Panc1 (cell line): ENCODE measurements at regions not wholly inside any gene's neighbourhood (a gene's known extent, or its start where the extent isn't known, plus 50 kb on each side); places are given as distances from the start of the nearest gene placed in this dataset.

Source experiments
- ATAC-seq: fragments of 200-7000 bp; cut with Tn5 transposase; 2 replicates; pipeline ENCODE4 v1.9.1; 2020; ENCODE audit warnings: mild to moderate bottlenecking, moderate library complexity
- BruUV-seq: library from RNA; stranded (reverse); fragments of 400-500 nt; replicated peaks from 2 replicates; lab custom pipeline; 2021; lab: Mats Ljungman, UMichigan
- CTCF ChIA-PET: fragments of 300-600 bp; sonication (Branson Sonifier 250); formaldehyde crosslinking; loops from one replicate; lab custom pipeline; 2022; ENCODE audit warnings: antibody characterized with exemption; lab: Charles Lee
- POLR2A ChIA-PET: fragments of 300-600 bp; sonication (Branson Sonifier 250); formaldehyde crosslinking; loops from one replicate; lab custom pipeline; 2022; ENCODE audit warnings: antibody characterized with exemption; lab: Charles Lee
- DNase-seq: peaks from one replicate; pipeline ENCODE4 v3.0.0-alpha.2; 2010; ENCODE audit warnings: low read depth, low spot score
- H3K27ac ChIP-seq: 2 replicates; pipeline ENCODE4 v1.5.1; 2011; ENCODE audit warnings: mild to moderate bottlenecking, low read length, inconsistent platforms
- H3K27me3 ChIP-seq: fragments of 200-500 bp; sonication (Bioruptor generic); 2 replicates; pipeline ENCODE4 v1.6.0; 2014; ENCODE audit warnings: low read length, inconsistent platforms; ENCODE audit not compliant: control insufficient read depth, insufficient read depth
- H3K36me3 ChIP-seq: fragments of 200-500 bp; sonication (Bioruptor generic); 2 replicates; pipeline ENCODE4 v1.5.1; 2014; ENCODE audit warnings: inconsistent platforms, mild to moderate bottlenecking, low read length, moderate library complexity; ENCODE audit not compliant: control insufficient read depth, insufficient read depth
- H3K4me1 ChIP-seq: 2 replicates; pipeline ENCODE4 v1.5.1; 2011; ENCODE audit warnings: inconsistent platforms, mild to moderate bottlenecking, low read length, moderate library complexity; ENCODE audit not compliant: control insufficient read depth, insufficient read depth
- H3K4me3 ChIP-seq, 2 experiments: 2 replicates each; pipeline ENCODE4 v1.5.1; 2011 to 2012; ENCODE audit warnings: low read depth in 2 of 2, low read length in 2 of 2, mild to moderate bottlenecking in 2 of 2, inconsistent platforms in 1 of 2, moderate library complexity in 1 of 2
- H3K9me3 ChIP-seq: fragments of 200-500 bp; sonication (Bioruptor generic); 2 replicates; pipeline ENCODE4 v1.5.1; 2014; ENCODE audit warnings: low read depth, mild to moderate bottlenecking, inconsistent platforms, low read length, moderate library complexity; ENCODE audit not compliant: control insufficient read depth, insufficient read depth
- CTCF ChIP-seq: fragments of 450-650 bp; IDR thresholded peaks from 2 replicates; pipeline ENCODE4 v1.5.1; 2017; ENCODE audit warnings: mild to moderate bottlenecking
- POLR2AphosphoS5 ChIP-seq: IDR thresholded peaks from 2 replicates; pipeline ENCODE4 v1.6.1; 2012; ENCODE audit warnings: mild to moderate bottlenecking, low read depth, low read length, moderate library complexity
- REST ChIP-seq, 2 experiments: IDR thresholded peaks; 2 replicates each; pipeline ENCODE4 v1.6.1; 2011 to 2012; ENCODE audit warnings: low read depth in 2 of 2, control low read depth in 1 of 2, low read length in 1 of 2, mild to moderate bottlenecking in 1 of 2, moderate library complexity in 1 of 2; ENCODE audit not compliant: insufficient read depth in 1 of 2
- SIN3A ChIP-seq: IDR thresholded peaks from 2 replicates; pipeline ENCODE4 v1.6.1; 2012; ENCODE audit warnings: low read depth, mild to moderate bottlenecking, low read length, moderate library complexity, borderline replicate concordance; ENCODE audit not compliant: insufficient read depth
- TCF7L2 ChIP-seq: IDR thresholded peaks from 2 replicates; pipeline ENCODE4 v1.6.1; 2011; ENCODE audit warnings: mild to moderate bottlenecking, low read depth, low read length, inconsistent platforms
- in situ Hi-C: cut with HindIII; loops from 2 replicates; pipeline ENCODE4 v1.10.0; 2016; ENCODE audit warnings: low sequenced_read_pairs, low pct_unique_long_range_greater_than_20kb
- intact Hi-C: fragments of 100-400 bp; cut with micrococcal nuclease; formaldehyde crosslinking; loops from one replicate; pipeline ENCODE4 v1.10.0; 2022; ENCODE audit not compliant: unreplicated experiment

- ChIA-PET POLR2A (no interaction called here), CTCF (no interaction called here)
- no peak overlapping the region for H3K27ac ChIP-seq
- H3K4me3 ChIP-seq: no peak overlapping the region
- H3K27me3 ChIP-seq: no peaks in the 10 kb centered on the region
- intact Hi-C loops (no loop called here), in situ Hi-C loops (no loop called here)
- H3K9me3 ChIP-seq: no peaks in the 10 kb centered on the region
- H3K36me3 ChIP-seq: no peaks in the 10 kb centered on the region
- no peaks in the 10 kb centered on the region for H3K4me1 ChIP-seq
- no peak for ATAC-seq
- no peak for DNase-seq
- BruUV-seq: no TSS peak
- TF ChIP-seq POLR2AphosphoS5: no peak
- TF ChIP-seq SIN3A: no peak
- no peak for TF ChIP-seq CTCF
- TF ChIP-seq TCF7L2: no peak
- no peak for TF ChIP-seq REST (IDR thresholded peaks at IDR 0.05; ENCODE audit: insufficient read depth in 1 of 2, low read depth in 2 of 2, low read length in 1 of 2)
Observed at GRCh38 chr13:107458269-107458668, 757.1 kb downstream of the LIG4 start.

GRCh38 chr13:107457686-107458085 lies 757.6 kb downstream of the LIG4 start:
- Histone ChIP-seq H3K36me3 (no peaks in the 10 kb centered on the region), H3K9me3 (no peaks in the 10 kb centered on the region), H3K27me3 (no peaks in the 10 kb centered on the region), H3K27ac (no peak overlapping the region), H3K4me3 (no peak overlapping the region), H3K4me1 (no peaks in the 10 kb centered on the region)
- intact Hi-C loops (no loop called here), in situ Hi-C loops (no loop called here)
- DNase-seq (no peak), ATAC-seq (no peak)
- ChIA-PET POLR2A (no interaction called here), CTCF (no interaction called here)
- no peak for TF ChIP-seq REST (IDR thresholded peaks at IDR 0.05; ENCODE audit: insufficient read depth in 1 of 2, low read depth in 2 of 2, low read length in 1 of 2)
- TF ChIP-seq POLR2AphosphoS5: no peak
- TF ChIP-seq SIN3A: no peak
- TF ChIP-seq TCF7L2: no peak
- TF ChIP-seq CTCF: no peak
- BruUV-seq: no TSS peak
